CD4-positive, alpha-beta memory T cell (primary cell): ENCODE measurements at regions not wholly inside any gene's neighbourhood (a gene's known extent, or its start where the extent isn't known, plus 50 kb on each side); places are given as distances from the start of the nearest gene placed in this dataset.

Experiments
- CTCF ChIA-PET: fragments of 350-600 bp; sonication (Branson Sonifier 250); formaldehyde crosslinking; loops from one replicate; lab custom pipeline; 2021; ENCODE audit warnings: inconsistent platforms; ENCODE audit not compliant: partially characterized antibody; lab: Charles Lee
- POLR2A ChIA-PET: fragments of 350-600 bp; sonication (Branson Sonifier 250); formaldehyde crosslinking; loops from one replicate; lab custom pipeline; 2021; ENCODE audit not compliant: partially characterized antibody; lab: Charles Lee
- DNase-seq, 5 donors: peaks; one replicate each; pipeline versions ENCODE4 v3.0.0 to v3.0.0-alpha.2; 2020 to 2022; ENCODE audit warnings: mixed read lengths in 1 of 5
- H3K27ac ChIP-seq: one replicate; pipeline ENCODE4 v1.7.0; 2013; ENCODE audit warnings: low read depth, low read length
- H3K27me3 ChIP-seq: 2 replicates; pipeline ENCODE4 v1.7.0; 2013; ENCODE audit warnings: mild to moderate bottlenecking, low read length, moderate library complexity; ENCODE audit not compliant: insufficient read depth
- H3K36me3 ChIP-seq: 2 replicates; pipeline ENCODE4 v1.7.0; 2013; ENCODE audit warnings: mild to moderate bottlenecking, low read length, moderate library complexity; ENCODE audit not compliant: insufficient read depth
- H3K4me1 ChIP-seq: 2 replicates; pipeline ENCODE4 v1.7.0; 2013; ENCODE audit warnings: mild to moderate bottlenecking, low read length, moderate library complexity; ENCODE audit not compliant: insufficient read depth
- H3K4me3 ChIP-seq, 2 donors: one replicate each; pipeline ENCODE4 v1.7.0; 2013; ENCODE audit warnings: low read length in 2 of 2, mild to moderate bottlenecking in 1 of 2
- H3K9me3 ChIP-seq, 2 donors: one replicate each; pipeline ENCODE4 v1.7.0; 2013; ENCODE audit warnings: low read length in 2 of 2, control low read depth in 1 of 2; ENCODE audit not compliant: control insufficient read depth in 1 of 2
- H3K27ac Mint-ChIP-seq, 7 donors: one replicate each; pipeline ENCODE4 v1.8.0; 2020 to 2021; ENCODE audit warnings: mixed read lengths in 7 of 7, mild to moderate bottlenecking in 6 of 7, inconsistent platforms in 3 of 7, moderate library complexity in 3 of 7
- H3K27me3 Mint-ChIP-seq, 2 donors: one replicate each; pipeline ENCODE4 v1.8.0; 2020 to 2021; ENCODE audit warnings: mixed read lengths in 2 of 2
- H3K36me3 Mint-ChIP-seq, 2 donors: one replicate each; pipeline ENCODE4 v1.8.0; 2020 to 2021; ENCODE audit warnings: mixed read lengths in 2 of 2, inconsistent platforms in 1 of 2, mild to moderate bottlenecking in 1 of 2
- H3K4me1 Mint-ChIP-seq, 4 donors: one replicate each; pipeline ENCODE4 v1.8.0; 2020 to 2021; ENCODE audit warnings: mixed read lengths in 4 of 4, mild to moderate bottlenecking in 1 of 4
- H3K4me3 Mint-ChIP-seq, 8 donors: one replicate each; pipeline ENCODE4 v1.8.0; 2020 to 2021; ENCODE audit warnings: mixed read lengths in 8 of 8, mild to moderate bottlenecking in 7 of 8, moderate library complexity in 6 of 8, inconsistent platforms in 3 of 8
- H3K9me3 Mint-ChIP-seq, 8 donors: one replicate each; pipeline ENCODE4 v1.8.0; 2020 to 2021; ENCODE audit warnings: mixed read lengths in 8 of 8, mild to moderate bottlenecking in 5 of 8, inconsistent platforms in 3 of 8, moderate library complexity in 1 of 8
- intact Hi-C: fragments of 100-400 bp; cut with micrococcal nuclease; formaldehyde crosslinking; loops from one replicate; pipeline ENCODE4 v1.15.1; 2023

DNA sequence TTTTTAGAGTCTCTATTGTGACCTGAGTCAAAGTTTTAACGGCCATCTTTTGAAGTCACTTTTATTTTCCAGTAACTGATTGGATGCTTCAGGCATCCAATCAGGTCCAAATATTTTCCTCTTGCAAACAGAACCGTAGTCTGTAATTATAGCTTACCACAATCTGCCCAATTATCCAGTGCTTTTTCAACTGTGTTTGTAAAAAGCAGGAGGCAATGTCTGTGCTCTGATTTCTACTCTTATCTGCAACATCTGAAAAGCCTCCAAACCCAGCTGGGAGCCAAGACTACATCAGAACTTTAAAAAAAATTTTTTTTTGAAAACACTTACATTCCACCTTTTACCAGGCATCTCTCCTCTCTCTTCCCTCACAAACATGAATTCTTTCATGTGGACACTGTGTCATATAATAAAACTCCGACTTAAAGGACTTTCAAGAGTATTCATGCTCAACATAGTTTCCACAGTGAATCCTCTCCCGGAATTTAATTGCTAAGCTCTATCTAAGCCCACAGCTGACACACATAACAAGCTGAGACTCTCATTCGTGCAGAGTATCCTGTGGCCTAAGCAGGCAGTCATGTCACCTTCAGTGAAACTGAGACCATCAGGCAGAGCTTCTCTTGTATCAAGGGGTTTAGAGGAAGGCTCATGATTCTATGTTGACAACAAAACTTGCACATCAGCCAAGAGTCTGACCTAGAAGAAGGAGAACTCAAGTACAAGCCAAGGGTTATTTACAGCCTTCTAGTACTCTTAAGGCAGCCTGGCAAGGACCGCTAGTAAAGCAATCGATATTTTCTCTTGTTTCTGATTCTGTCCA lies 272.7 kb downstream of the TLE1 start:
- Histone ChIP-seq H3K9me3 (peaks cover 0 to 3% of the 10 kb centered on the region in 2 donors), H3K27ac (no peak overlapping the region), H3K4me3 (no peak overlapping the region), H3K36me3 (no peaks in the 10 kb centered on the region), H3K4me1 (no peaks in the 10 kb centered on the region), H3K27me3 (no peaks in the 10 kb centered on the region)
- CTCF ChIA-PET = no interaction called here
- Mint-ChIP-seq H3K9me3 (peaks cover 0 to 6% (median 4%) of the 10 kb centered on the region in 8 donors), H3K36me3 (no peaks in the 10 kb centered on the region), H3K4me1 (no peaks in the 10 kb centered on the region), H3K27ac (no peak overlapping the region), H3K4me3 (no peak overlapping the region), H3K27me3 (no peaks in the 10 kb centered on the region)
- POLR2A ChIA-PET = no interaction called here
- intact Hi-C loops = no loop called here
- DNase-seq = no peak

DNA sequence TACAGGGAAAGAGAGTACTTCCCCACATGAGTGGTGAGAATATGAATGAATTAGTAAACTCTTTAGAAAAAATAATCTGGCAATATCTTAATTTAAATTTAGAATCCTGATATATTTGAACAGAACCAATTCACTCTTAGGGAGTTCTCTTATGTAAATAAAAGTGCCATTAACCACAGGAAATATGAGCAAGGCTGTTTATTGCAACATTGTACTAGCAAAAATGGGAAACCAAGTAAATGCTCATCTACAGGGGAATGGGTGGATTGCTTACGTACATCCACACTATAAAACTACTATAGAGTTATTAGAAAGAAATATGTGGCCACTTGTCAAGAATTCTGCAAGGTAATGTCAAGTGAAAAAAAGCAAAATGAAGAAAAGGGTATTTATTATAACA lies 274.5 kb downstream of the TLE1 start:
- Histone ChIP-seq H3K27ac (no peak overlapping the region), H3K9me3 (peaks cover 0 to 3% of the 10 kb centered on the region in 2 donors), H3K36me3 (no peaks in the 10 kb centered on the region), H3K27me3 (no peaks in the 10 kb centered on the region), H3K4me3 (no peak overlapping the region), H3K4me1 (no peaks in the 10 kb centered on the region)
- Mint-ChIP-seq H3K27me3 (no peaks in the 10 kb centered on the region), H3K27ac (no peak overlapping the region), H3K36me3 (no peaks in the 10 kb centered on the region), H3K4me3 (no peak overlapping the region), H3K4me1 (no peaks in the 10 kb centered on the region), H3K9me3 (peaks cover 0 to 8% (median 3%) of the 10 kb centered on the region in 8 donors)
- DNase-seq = no peak
- intact Hi-C loops = no loop called here
- POLR2A ChIA-PET = no interaction called here
- CTCF ChIA-PET = no interaction called here

DNA sequence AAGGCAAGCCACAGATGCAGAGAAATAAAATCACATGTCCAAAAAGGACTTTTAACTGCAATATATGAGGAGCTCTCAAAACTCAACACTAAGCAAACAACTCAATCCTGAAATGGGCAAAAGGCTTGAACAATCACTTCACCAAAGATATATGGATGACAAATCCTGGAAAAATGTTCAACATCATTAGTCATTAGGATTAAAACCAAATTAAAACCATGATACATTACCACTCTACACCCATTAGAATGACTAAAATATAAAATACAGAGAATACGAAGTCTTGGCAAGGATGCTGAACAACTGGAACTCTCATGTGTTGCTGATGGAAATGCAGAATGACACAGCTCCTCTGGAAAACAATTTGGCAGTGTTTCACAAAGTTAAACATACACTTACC lies 277.4 kb downstream of the TLE1 start:
- no peaks in the 10 kb centered on the region for H3K36me3 Mint-ChIP-seq

DNA sequence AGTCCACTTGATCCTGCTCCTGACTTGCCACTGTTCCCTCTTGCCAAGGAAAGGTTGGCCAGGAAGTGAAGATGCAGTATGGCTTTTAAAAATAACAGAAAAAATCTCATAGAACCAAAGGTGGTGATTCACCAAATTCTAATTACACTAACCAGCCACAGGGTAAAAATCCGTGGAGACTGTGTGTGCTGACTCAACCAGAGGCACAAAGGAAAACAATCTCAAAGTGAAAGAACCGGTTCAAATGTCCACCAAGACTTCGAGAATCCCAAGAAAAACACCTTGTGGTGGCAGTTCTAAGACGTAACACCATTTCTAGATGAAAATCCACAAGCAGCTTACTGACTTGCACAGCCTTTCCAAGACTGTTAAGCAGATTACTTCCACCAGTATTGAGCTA lies 279.1 kb downstream of the TLE1 start:
- intact Hi-C loops = no loop called here
- H3K27me3 Mint-ChIP-seq = no peaks in the 10 kb centered on the region
- H3K27ac ChIP-seq = no peak overlapping the region
- no peaks in the 10 kb centered on the region for H3K4me1 Mint-ChIP-seq
- CTCF ChIA-PET = no interaction called here
- no peaks in the 10 kb centered on the region for H3K4me1 ChIP-seq
- POLR2A ChIA-PET = no interaction called here
- H3K36me3 ChIP-seq = no peaks in the 10 kb centered on the region
- H3K27me3 ChIP-seq = no peaks in the 10 kb centered on the region
- no peak overlapping the region for H3K27ac Mint-ChIP-seq
- peaks cover 0 to 4% (median 2%) of the 10 kb centered on the region in 8 donors for H3K9me3 Mint-ChIP-seq
- H3K4me3 Mint-ChIP-seq = no peak overlapping the region
- H3K36me3 Mint-ChIP-seq = no peaks in the 10 kb centered on the region
- DNase-seq = no peak
- H3K9me3 ChIP-seq = no peaks in the 10 kb centered on the region
- H3K4me3 ChIP-seq = no peak overlapping the region

More for the DNA sequence above, 277.4 kb downstream of the TLE1 start:
- no peak overlapping the region for H3K27ac Mint-ChIP-seq
- peaks cover 0 to 5% (median 2%) of the 10 kb centered on the region in 8 donors for H3K9me3 Mint-ChIP-seq
- ChIA-PET CTCF (no interaction called here), POLR2A (no interaction called here)
- H3K4me1 ChIP-seq = no peaks in the 10 kb centered on the region
- H3K27me3 Mint-ChIP-seq = no peaks in the 10 kb centered on the region
- no peak overlapping the region for H3K27ac ChIP-seq
- peaks cover 0 to 3% of the 10 kb centered on the region in 2 donors for H3K9me3 ChIP-seq
- no peak for DNase-seq
- H3K36me3 ChIP-seq = no peaks in the 10 kb centered on the region
- no peak overlapping the region for H3K4me3 ChIP-seq
- H3K27me3 ChIP-seq = no peaks in the 10 kb centered on the region
- no peak overlapping the region for H3K4me3 Mint-ChIP-seq
- intact Hi-C loops = no loop called here
- no peaks in the 10 kb centered on the region for H3K4me1 Mint-ChIP-seq

DNA sequence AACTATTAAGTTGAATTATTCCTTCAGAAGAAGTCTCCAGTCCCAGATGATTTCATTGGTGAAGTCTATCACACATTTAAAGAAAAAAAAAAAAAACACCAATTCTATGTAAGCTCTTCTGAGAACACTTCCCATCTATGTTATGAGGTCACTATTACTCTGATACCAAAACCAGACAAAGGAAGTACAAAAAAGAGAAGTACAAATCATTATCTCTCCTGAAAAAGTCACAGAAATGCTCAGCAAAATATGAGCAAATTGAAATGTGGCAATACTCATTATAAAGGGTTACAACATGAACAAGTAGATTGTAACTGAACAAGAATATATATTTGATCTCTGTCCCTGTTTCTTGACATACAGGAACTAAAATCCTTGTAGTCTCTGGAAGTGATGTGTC lies 280.4 kb downstream of the TLE1 start:
- POLR2A ChIA-PET = no interaction called here
- Histone ChIP-seq H3K4me1 (no peaks in the 10 kb centered on the region), H3K27me3 (no peaks in the 10 kb centered on the region), H3K4me3 (no peak overlapping the region), H3K27ac (no peak overlapping the region), H3K9me3 (no peaks in the 10 kb centered on the region), H3K36me3 (no peaks in the 10 kb centered on the region)
- H3K27me3 Mint-ChIP-seq = no peaks in the 10 kb centered on the region
- H3K27ac Mint-ChIP-seq = no peak overlapping the region
- DNase-seq = no peak
- no peaks in the 10 kb centered on the region for H3K36me3 Mint-ChIP-seq
- CTCF ChIA-PET = no interaction called here
- intact Hi-C loops = no loop called here
- H3K9me3 Mint-ChIP-seq = peaks cover 0 to 11% (median 2%) of the 10 kb centered on the region in 8 donors
- no peak overlapping the region for H3K4me3 Mint-ChIP-seq
- no peaks in the 10 kb centered on the region for H3K4me1 Mint-ChIP-seq

DNA sequence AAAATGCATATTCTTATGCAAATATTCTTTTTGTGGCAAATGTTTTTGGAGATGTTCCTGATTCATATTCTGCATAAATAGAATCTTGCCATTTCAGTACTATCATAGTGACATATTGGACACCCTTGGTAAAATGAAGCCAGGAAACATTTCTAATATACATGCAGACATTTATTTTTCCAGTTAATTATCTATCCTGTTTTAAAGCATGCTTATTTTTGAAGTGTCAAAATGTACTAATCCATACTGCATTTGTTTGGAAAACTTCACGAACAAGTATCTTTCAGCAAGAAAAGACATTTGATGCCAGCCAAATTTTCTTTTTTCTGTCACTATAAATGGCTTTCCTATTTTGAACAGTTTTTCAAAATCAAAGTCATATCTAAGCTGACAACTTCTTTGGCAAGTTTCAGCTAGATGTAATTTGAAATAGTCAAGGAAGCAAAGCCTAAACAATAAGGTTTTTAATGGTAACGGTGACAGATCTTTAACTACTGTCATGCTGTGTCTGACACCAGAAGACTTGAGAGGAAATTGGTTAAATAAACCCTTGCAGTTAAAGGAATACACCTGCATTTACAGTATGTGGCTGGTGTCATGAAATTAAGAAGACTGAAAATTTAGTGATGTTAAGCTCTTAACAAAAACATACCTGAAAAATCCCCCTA lies 284.3 kb downstream of the TLE1 start:
- H3K4me3 ChIP-seq = no peak overlapping the region
- H3K4me1 ChIP-seq = no peaks in the 10 kb centered on the region
- Mint-ChIP-seq H3K27ac (no peak overlapping the region), H3K36me3 (no peaks in the 10 kb centered on the region), H3K4me3 (no peak overlapping the region), H3K27me3 (no peaks in the 10 kb centered on the region), H3K9me3 (peaks cover 0 to 9% (median 5%) of the 10 kb centered on the region in 8 donors), H3K4me1 (no peaks in the 10 kb centered on the region)
- no peaks in the 10 kb centered on the region for H3K27me3 ChIP-seq
- POLR2A ChIA-PET = no interaction called here
- no peaks in the 10 kb centered on the region for H3K36me3 ChIP-seq
- H3K9me3 ChIP-seq = no peaks in the 10 kb centered on the region
- CTCF ChIA-PET = no interaction called here
- intact Hi-C loops = no loop called here
- no peak for DNase-seq
- no peak overlapping the region for H3K27ac ChIP-seq

DNA sequence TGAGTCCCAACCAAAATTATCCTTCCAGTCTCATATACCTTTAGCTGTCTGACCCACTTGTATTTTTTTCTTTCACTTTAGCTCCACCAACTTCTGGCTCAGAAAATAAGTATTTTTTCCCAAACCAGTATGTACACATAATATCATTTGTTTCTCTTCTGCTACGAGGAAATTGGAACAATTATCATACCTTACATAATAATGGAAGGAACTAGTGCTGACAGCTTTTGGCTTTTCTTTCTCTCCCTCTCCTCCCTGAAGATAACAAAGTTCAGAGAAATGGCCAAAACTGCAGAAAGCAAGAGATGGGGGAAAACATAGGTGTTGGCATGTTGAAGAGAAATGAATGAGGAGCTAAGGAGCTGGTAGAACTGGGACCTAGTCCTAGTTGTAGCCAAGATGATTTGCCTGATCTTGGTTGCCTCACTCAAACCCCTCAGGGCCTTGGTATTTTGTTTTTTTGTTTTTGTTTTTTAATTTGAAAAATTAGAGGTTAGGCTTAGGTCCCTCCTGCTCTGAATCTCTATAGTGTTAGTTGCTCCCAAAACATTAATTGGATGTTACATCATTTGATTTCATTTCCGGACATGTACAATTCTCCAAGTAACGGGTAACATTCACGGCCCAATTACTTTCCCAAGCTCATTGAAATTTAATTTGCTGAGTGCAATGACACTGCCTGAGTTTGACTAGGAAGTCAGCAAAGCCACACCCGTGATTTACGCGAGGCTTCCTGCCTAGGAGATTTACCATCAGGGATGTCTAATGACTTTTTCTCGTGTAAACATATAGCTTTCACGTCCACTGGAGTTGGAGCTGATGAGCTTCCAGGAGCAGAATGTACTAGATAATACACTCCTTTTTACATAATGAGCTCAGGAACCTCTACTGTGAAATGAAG lies 291.6 kb downstream of the TLE1 start:
- Mint-ChIP-seq H3K27ac (no peak overlapping the region), H3K36me3 (no peaks in the 10 kb centered on the region), H3K4me1 (no peaks in the 10 kb centered on the region), H3K9me3 (peaks cover 0 to 14% (median 6%) of the 10 kb centered on the region in 8 donors), H3K4me3 (no peak overlapping the region), H3K27me3 (no peaks in the 10 kb centered on the region)
- POLR2A ChIA-PET = no interaction called here
- no peak for DNase-seq
- Histone ChIP-seq H3K4me3 (no peak overlapping the region), H3K27me3 (no peaks in the 10 kb centered on the region), H3K27ac (no peak overlapping the region), H3K4me1 (no peaks in the 10 kb centered on the region), H3K36me3 (no peaks in the 10 kb centered on the region), H3K9me3 (no peaks in the 10 kb centered on the region)
- intact Hi-C loops = no loop called here
- CTCF ChIA-PET = no interaction called here
